GM23338 (cell line): ENCODE measurements at regions not wholly inside any gene's neighbourhood (a gene's known extent, or its start where the extent isn't known, plus 50 kb on each side); places are given as distances from the start of the nearest gene placed in this dataset.

ENCODE experiments used
- CTCF ChIP-seq, 2 experiments: fragments of 200-600 bp in 1 of 2; sonication (generic) in 1 of 2; conservative IDR thresholded peaks; 2 replicates each; pipeline versions ENCODE4 v1.5.1 to v1.6.1; 2016 to 2017; ENCODE audit warnings: antibody characterized with exemption in 2 of 2, low read depth in 2 of 2, mild to moderate bottlenecking in 2 of 2, moderate library complexity in 1 of 2
- ETS1 ChIP-seq: IDR thresholded peaks from 2 replicates; pipeline ENCODE4 v1.6.1; 2016; ENCODE audit warnings: antibody characterized with exemption
- EZH2 ChIP-seq: fragments of 200-600 bp; sonication (generic); IDR thresholded peaks from one replicate; pipeline ENCODE4 v1.8.0; 2017; ENCODE audit warnings: antibody characterized with exemption, mild to moderate bottlenecking, low read depth; ENCODE audit not compliant: unreplicated experiment
- EZH2phosphoT487 ChIP-seq: fragments of 200-600 bp; sonication (generic); IDR thresholded peaks from one replicate; pipeline ENCODE4 v1.8.1; 2018; ENCODE audit warnings: antibody characterized with exemption; ENCODE audit not compliant: unreplicated experiment
- NANOG ChIP-seq: IDR thresholded peaks from 2 replicates; pipeline ENCODE4 v1.6.1; 2016; ENCODE audit warnings: antibody characterized with exemption, borderline replicate concordance
- POLR2AphosphoS5 ChIP-seq: IDR thresholded peaks from 2 replicates; pipeline ENCODE4 v1.6.1; 2016; ENCODE audit warnings: antibody characterized with exemption, low read depth
- REST ChIP-seq: IDR thresholded peaks from one replicate; pipeline ENCODE4 v1.6.1; 2018; ENCODE audit warnings: antibody characterized with exemption; ENCODE audit not compliant: unreplicated experiment

- no peak for TF ChIP-seq ETS1
- no peak for TF ChIP-seq CTCF (conservative IDR thresholded peaks at IDR 0.05; ENCODE audit: low read depth in 2 of 2)
- no peak for TF ChIP-seq POLR2AphosphoS5
- TF ChIP-seq EZH2, result no peak
- TF ChIP-seq NANOG, result no peak
- TF ChIP-seq EZH2phosphoT487, result no peak
- no peak for TF ChIP-seq REST
These were observed 284.8 kb upstream of the CCL2 start for GRCh38 chr17:33970279-33970678.
